ENCODE measurements at regions not wholly inside any gene's neighbourhood (a gene's known extent, or its start where the extent isn't known, plus 50 kb on each side); places are given as distances from the start of the nearest gene placed in this dataset.

- TF ChIP-seq CTCF (IDR thresholded peaks at IDR 0.05) (no peak), POLR2A (IDR thresholded peaks at IDR 0.05) (no peak), EP300 (IDR thresholded peaks at IDR 0.05) (no peak)
These were observed 366.3 kb downstream of the RFPL4B start for GRCh38 chr6:112713402-112713801.

Measured in ovary (tissue), 3 donors.